ENCODE measurements at regions not wholly inside any gene's neighbourhood (a gene's known extent, or its start where the extent isn't known, plus 50 kb on each side); places are given as distances from the start of the nearest gene placed in this dataset.

DNA sequence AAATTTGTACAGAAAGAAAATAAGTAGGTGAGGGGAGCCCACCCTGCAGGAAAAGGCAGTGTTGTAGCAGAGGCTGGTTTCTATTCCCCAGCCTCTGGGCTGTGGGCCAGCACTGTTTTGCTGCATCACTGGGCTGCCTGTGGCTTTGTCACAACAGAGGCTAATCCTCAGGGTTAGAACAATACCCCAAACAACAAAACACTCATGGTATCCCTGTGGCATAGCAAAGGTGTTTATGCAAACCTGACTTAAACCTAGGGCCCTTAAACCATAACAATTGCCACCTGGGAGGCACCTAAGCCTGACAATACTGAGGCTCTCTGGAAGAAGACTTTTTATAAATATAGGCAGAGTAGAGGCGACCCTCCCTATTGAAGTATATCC, 314.7 kb downstream of the OLFM4 start (continued):
- TF ChIP-seq, protein P1, sequence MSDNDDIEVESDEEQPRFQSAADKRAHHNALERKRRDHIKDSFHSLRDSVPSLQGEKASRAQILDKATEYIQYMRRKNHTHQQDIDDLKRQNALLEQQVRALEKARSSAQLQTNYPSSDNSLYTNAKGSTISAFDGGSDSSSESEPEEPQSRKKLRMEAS (IDR thresholded peaks at IDR 0.05), result 0 out of 2 replicates have a peak, but pooled peaks have one; percentile 12
- no peak for TF ChIP-seq EZH2 (IDR thresholded peaks at IDR 0.05; ENCODE audit: low read depth, low read length, severe bottlenecking)
- peak; percentile 88 to 97; a peak in 3 of 4 replicates for TF ChIP-seq HDAC2 (IDR thresholded peaks at IDR 0.05; ENCODE audit: borderline replicate concordance in 1 of 2, low read depth in 2 of 2, low read length in 2 of 2)
- no peak for TF ChIP-seq CHD1 (IDR thresholded peaks at IDR 0.05; ENCODE audit: low read depth, low read length)
- TF ChIP-seq POLR2A (IDR thresholded peaks at IDR 0.05; ENCODE audit: control extremely low read depth in 1 of 2, low read depth in 2 of 2, low read length in 2 of 2), result no peak
- no peak for TF ChIP-seq SUZ12 (IDR thresholded peaks at IDR 0.05; ENCODE audit: low read length)
- TF ChIP-seq CBX5 (IDR thresholded peaks at IDR 0.05; ENCODE audit: low read depth, low read length), result no peak
- TF ChIP-seq SRF (IDR thresholded peaks at IDR 0.05; ENCODE audit: low read depth, low read length), result no peak
- peak; percentile 89 for TF ChIP-seq MAFK (IDR thresholded peaks at IDR 0.05; ENCODE audit: low read depth, low read length)
- 0 out of 2 replicates have a peak, but pooled peaks have one; percentile 45 for TF ChIP-seq TEAD4 (IDR thresholded peaks at IDR 0.05; ENCODE audit: low read depth, low read length)
- no peak for TF ChIP-seq CEBPB (IDR thresholded peaks at IDR 0.05; ENCODE audit: low read depth, low read length)
- TF ChIP-seq, protein P2, sequence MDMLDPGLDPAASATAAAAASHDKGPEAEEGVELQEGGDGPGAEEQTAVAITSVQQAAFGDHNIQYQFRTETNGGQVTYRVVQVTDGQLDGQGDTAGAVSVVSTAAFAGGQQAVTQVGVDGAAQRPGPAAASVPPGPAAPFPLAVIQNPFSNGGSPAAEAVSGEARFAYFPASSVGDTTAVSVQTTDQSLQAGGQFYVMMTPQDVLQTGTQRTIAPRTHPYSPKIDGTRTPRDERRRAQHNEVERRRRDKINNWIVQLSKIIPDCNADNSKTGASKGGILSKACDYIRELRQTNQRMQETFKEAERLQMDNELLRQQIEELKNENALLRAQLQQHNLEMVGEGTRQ (IDR thresholded peaks at IDR 0.05; ENCODE audit: low read length), result no peak
- no peak for TF ChIP-seq GABPA (IDR thresholded peaks at IDR 0.05; ENCODE audit: borderline replicate concordance, insufficient read depth, low read length)
- peak; percentile 59 for TF ChIP-seq CREB1 (IDR thresholded peaks at IDR 0.05)
- peak; percentile 88 for TF ChIP-seq NANOG (IDR thresholded peaks at IDR 0.05; ENCODE audit: insufficient read depth, low read depth, low read length, poor library complexity, severe bottlenecking)
- TF ChIP-seq CTBP2 (IDR thresholded peaks at IDR 0.05; ENCODE audit: borderline replicate concordance, insufficient read depth, insufficient read length, low read length), result no peak
- 0 out of 2 replicates have a peak, but pooled peaks have one; percentile 34 for TF ChIP-seq TAF1 (IDR thresholded peaks at IDR 0.05; ENCODE audit: low read depth, low read length)
- TF ChIP-seq, protein P3, sequence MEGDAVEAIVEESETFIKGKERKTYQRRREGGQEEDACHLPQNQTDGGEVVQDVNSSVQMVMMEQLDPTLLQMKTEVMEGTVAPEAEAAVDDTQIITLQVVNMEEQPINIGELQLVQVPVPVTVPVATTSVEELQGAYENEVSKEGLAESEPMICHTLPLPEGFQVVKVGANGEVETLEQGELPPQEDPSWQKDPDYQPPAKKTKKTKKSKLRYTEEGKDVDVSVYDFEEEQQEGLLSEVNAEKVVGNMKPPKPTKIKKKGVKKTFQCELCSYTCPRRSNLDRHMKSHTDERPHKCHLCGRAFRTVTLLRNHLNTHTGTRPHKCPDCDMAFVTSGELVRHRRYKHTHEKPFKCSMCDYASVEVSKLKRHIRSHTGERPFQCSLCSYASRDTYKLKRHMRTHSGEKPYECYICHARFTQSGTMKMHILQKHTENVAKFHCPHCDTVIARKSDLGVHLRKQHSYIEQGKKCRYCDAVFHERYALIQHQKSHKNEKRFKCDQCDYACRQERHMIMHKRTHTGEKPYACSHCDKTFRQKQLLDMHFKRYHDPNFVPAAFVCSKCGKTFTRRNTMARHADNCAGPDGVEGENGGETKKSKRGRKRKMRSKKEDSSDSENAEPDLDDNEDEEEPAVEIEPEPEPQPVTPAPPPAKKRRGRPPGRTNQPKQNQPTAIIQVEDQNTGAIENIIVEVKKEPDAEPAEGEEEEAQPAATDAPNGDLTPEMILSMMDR (IDR thresholded peaks at IDR 0.05; ENCODE audit: control extremely low read depth in 1 of 3, insufficient read depth in 1 of 3, low read depth in 1 of 3, low read length in 3 of 3), result no peak
- peak in 1 of 2 experiments; percentile 95; a peak in 1 of 3 replicates for TF ChIP-seq EP300 (IDR thresholded peaks at IDR 0.05; ENCODE audit: borderline replicate concordance in 1 of 2, low read depth in 2 of 2, low read length in 2 of 2)
- TF ChIP-seq POU5F1 (IDR thresholded peaks at IDR 0.05; ENCODE audit: low read depth, low read length), result peak; percentile 66; the same call in 1 of the 2 replicates
- peak; percentile 94 for TF ChIP-seq TCF12 (IDR thresholded peaks at IDR 0.05; ENCODE audit: low read depth, low read length)
- TF ChIP-seq EGR1 (IDR thresholded peaks at IDR 0.05; ENCODE audit: borderline replicate concordance, low read depth, low read length), result peak; percentile 14; the same call in 1 of the 2 replicates
